ENCODE measurements at regions not wholly inside any gene's neighbourhood (a gene's known extent, or its start where the extent isn't known, plus 50 kb on each side); places are given as distances from the start of the nearest gene placed in this dataset.
A peak's percentile ranks its signal among the peaks of the same experiment; 100 is the strongest.

- Histone ChIP-seq H3K4me2 (no peak overlapping the region), H2AFZ (replicated peaks) (no peak overlapping the region), H3K36me3 (no peaks in the 10 kb centered on the region), H3F3A (ENCODE audit: low read depth) (no peaks in the 10 kb centered on the region), H3K4me1 (no peaks in the 10 kb centered on the region), H3K9me3 (ENCODE audit: low read depth) (no peaks in the 10 kb centered on the region), H4K20me1 (ENCODE audit: low read depth) (no peaks in the 10 kb centered on the region), H3K27ac (no peak overlapping the region), H3K79me2 (ENCODE audit: low read depth) (no peaks in the 10 kb centered on the region), H3K4me3 (no peak overlapping the region), H3K27me3 (no peaks in the 10 kb centered on the region), H3K9ac (no peak overlapping the region)
- H3K9me3 Mint-ChIP-seq = peaks cover 24% of the 10 kb centered on the region
- peaks cover 7% of the 10 kb centered on the region for H3K4me1 Mint-ChIP-seq
- H3K27me3 Mint-ChIP-seq (ENCODE audit: insufficient read depth, low read depth) = peaks cover 5% of the 10 kb centered on the region
- no peak overlapping the region for H3K4me3 Mint-ChIP-seq
- no peak for TF ChIP-seq EZH2 (IDR thresholded peaks at IDR 0.05)
- TF ChIP-seq CTCF (IDR thresholded peaks at IDR 0.05) = no peak
- TF ChIP-seq EZH2phosphoT487 (IDR thresholded peaks at IDR 0.05) = no peak
- no peak for DNase-seq (ENCODE audit: low spot score)
- no peaks in the 10 kb centered on the region for H3K36me3 Mint-ChIP-seq
- peak overlapping the region; percentile 65 for H3K27ac Mint-ChIP-seq
Measured at GRCh38 chr18:22667616-22668422, 250.1 kb upstream of the CTAGE1 start.

DNA sequence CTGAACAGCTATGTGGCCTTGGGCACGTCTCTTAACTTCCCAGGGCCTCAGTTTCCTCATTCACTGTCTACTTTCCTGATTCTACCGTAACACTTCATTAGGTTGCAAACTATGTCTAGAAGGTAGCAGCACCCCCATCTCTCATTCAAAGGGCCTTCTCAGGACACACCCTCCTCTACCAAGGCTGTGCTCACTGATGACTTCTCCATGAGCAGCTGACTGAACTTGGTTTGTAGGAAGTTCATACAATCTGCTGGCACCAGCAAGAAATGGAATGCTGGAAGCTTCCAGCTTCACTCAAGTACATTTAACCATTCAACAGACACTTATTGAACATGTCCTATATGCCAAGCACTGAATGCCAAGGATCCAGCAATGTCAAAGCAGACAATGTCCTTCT is 250.8 kb upstream of the CTAGE1 start:
- H2AFZ ChIP-seq (replicated peaks) = no peak overlapping the region
- H3K9ac ChIP-seq = no peak overlapping the region
- no peaks in the 10 kb centered on the region for H3K36me3 ChIP-seq
- Mint-ChIP-seq H3K27me3 (ENCODE audit: insufficient read depth, low read depth) (peaks cover 5% of the 10 kb centered on the region), H3K36me3 (no peaks in the 10 kb centered on the region), H3K27ac (no peak overlapping the region), H3K9me3 (peaks cover 17% of the 10 kb centered on the region), H3K4me3 (no peak overlapping the region), H3K4me1 (peaks cover 7% of the 10 kb centered on the region)
- no peak overlapping the region for H3K27ac ChIP-seq
- no peaks in the 10 kb centered on the region for H3K79me2 ChIP-seq (ENCODE audit: low read depth)
- no peak for TF ChIP-seq EZH2phosphoT487 (IDR thresholded peaks at IDR 0.05)
- TF ChIP-seq EZH2 (IDR thresholded peaks at IDR 0.05) = no peak
- no peak for TF ChIP-seq CTCF (IDR thresholded peaks at IDR 0.05)
- H4K20me1 ChIP-seq (ENCODE audit: low read depth) = no peaks in the 10 kb centered on the region
- H3F3A ChIP-seq (ENCODE audit: low read depth) = no peaks in the 10 kb centered on the region
- H3K4me3 ChIP-seq = no peak overlapping the region
- H3K4me1 ChIP-seq = no peaks in the 10 kb centered on the region
- DNase-seq (ENCODE audit: low spot score) = no peak
- no peak overlapping the region for H3K4me2 ChIP-seq
- no peaks in the 10 kb centered on the region for H3K27me3 ChIP-seq
- no peaks in the 10 kb centered on the region for H3K9me3 ChIP-seq (ENCODE audit: low read depth)

GRCh38 chr18:22670914-22671313 is 253.2 kb upstream of the CTAGE1 start:
- Histone ChIP-seq H2AFZ (replicated peaks) (peak overlapping the region; percentile 15), H3K9ac (no peak overlapping the region), H3K79me2 (ENCODE audit: low read depth) (no peaks in the 10 kb centered on the region), H3K4me2 (no peak overlapping the region), H3K9me3 (ENCODE audit: low read depth) (no peaks in the 10 kb centered on the region), H3K4me3 (no peak overlapping the region), H3F3A (ENCODE audit: low read depth) (no peaks in the 10 kb centered on the region), H3K4me1 (no peaks in the 10 kb centered on the region), H3K27me3 (no peaks in the 10 kb centered on the region), H4K20me1 (ENCODE audit: low read depth) (no peaks in the 10 kb centered on the region), H3K36me3 (no peaks in the 10 kb centered on the region), H3K27ac (no peak overlapping the region)
- Mint-ChIP-seq H3K4me1 (peaks cover 14% of the 10 kb centered on the region), H3K9me3 (no peaks in the 10 kb centered on the region), H3K27ac (no peak overlapping the region), H3K4me3 (no peak overlapping the region), H3K36me3 (no peaks in the 10 kb centered on the region), H3K27me3 (ENCODE audit: insufficient read depth, low read depth) (peaks cover 3% of the 10 kb centered on the region)
- TF ChIP-seq EZH2phosphoT487 (IDR thresholded peaks at IDR 0.05) (no peak), CTCF (IDR thresholded peaks at IDR 0.05) (no peak), EZH2 (IDR thresholded peaks at IDR 0.05) (no peak)
- DNase-seq (ENCODE audit: low spot score) = no peak
